H9 (cell line): ENCODE measurements at regions not wholly inside any gene's neighbourhood (a gene's known extent, or its start where the extent isn't known, plus 50 kb on each side); places are given as distances from the start of the nearest gene placed in this dataset.

Source experiments
- DNase-seq: peaks from one replicate; pipeline ENCODE4 v3.0.0-alpha.2; 2017
- H2AFZ ChIP-seq: one replicate; pipeline ENCODE4 v1.6.1; 2013; ENCODE audit warnings: mild to moderate bottlenecking, low read length, control low read depth, moderate library complexity
- H2AK5ac ChIP-seq: 2 replicates; pipeline ENCODE4 v1.6.1; 2013; ENCODE audit warnings: low read length, control low read depth, mixed read lengths; ENCODE audit not compliant: insufficient read length
- H2BK120ac ChIP-seq: one replicate; pipeline ENCODE4 v1.6.1; 2013; ENCODE audit warnings: low read depth, mild to moderate bottlenecking, low read length, control low read depth, inconsistent platforms; ENCODE audit not compliant: poor library complexity, severe bottlenecking
- H2BK12ac ChIP-seq: 2 replicates; pipeline ENCODE4 v1.6.1; 2013; ENCODE audit warnings: low read length, control low read depth, mixed read lengths, low read depth; ENCODE audit not compliant: insufficient read length
- H2BK15ac ChIP-seq: 2 replicates; pipeline ENCODE4 v1.6.1; 2013; ENCODE audit warnings: low read depth, low read length, control low read depth
- H2BK20ac ChIP-seq: one replicate; pipeline ENCODE4 v1.6.1; 2013; ENCODE audit warnings: low read depth, mild to moderate bottlenecking, low read length, control low read depth, inconsistent platforms; ENCODE audit not compliant: poor library complexity, severe bottlenecking
- H2BK5ac ChIP-seq: 2 replicates; pipeline ENCODE4 v1.6.1; 2013; ENCODE audit warnings: low read length, control low read depth, mixed read lengths; ENCODE audit not compliant: insufficient read length
- H3K14ac ChIP-seq: 2 replicates; pipeline ENCODE4 v1.6.1; 2013; ENCODE audit warnings: low read length, control low read depth; ENCODE audit not compliant: insufficient read depth
- H3K18ac ChIP-seq: 2 replicates; pipeline ENCODE4 v1.6.1; 2013; ENCODE audit warnings: low read depth, mild to moderate bottlenecking, mixed read lengths, low read length, control low read depth; ENCODE audit not compliant: insufficient read length
- H3K23ac ChIP-seq: 2 replicates; pipeline ENCODE4 v1.6.1; 2013; ENCODE audit warnings: low read length, control low read depth, mixed read lengths, low read depth; ENCODE audit not compliant: insufficient read length
- H3K23me2 ChIP-seq: 2 replicates; pipeline ENCODE4 v1.6.1; 2013; ENCODE audit warnings: low read depth, mild to moderate bottlenecking, mixed read lengths, low read length, control low read depth; ENCODE audit not compliant: insufficient read length, poor library complexity, severe bottlenecking
- H3K27ac ChIP-seq: 2 replicates; pipeline ENCODE4 v1.5.1; 2013; ENCODE audit warnings: low read length, control low read depth, mixed read lengths, low read depth; ENCODE audit not compliant: insufficient read length
- H3K27me3 ChIP-seq: 2 replicates; pipeline ENCODE4 v1.6.1; 2013; ENCODE audit warnings: low read length, control low read depth, inconsistent platforms; ENCODE audit not compliant: insufficient read depth
- H3K4ac ChIP-seq: 2 replicates; pipeline ENCODE4 v1.6.1; 2013; ENCODE audit warnings: low read depth, mild to moderate bottlenecking, control low read depth, inconsistent platforms, low read length, moderate library complexity
- H3K4me1 ChIP-seq: 2 replicates; pipeline ENCODE4 v1.6.1; 2013; ENCODE audit warnings: low read length, control low read depth, inconsistent platforms; ENCODE audit not compliant: insufficient read depth
- H3K4me2 ChIP-seq: 2 replicates; pipeline ENCODE4 v1.6.1; 2013; ENCODE audit warnings: low read length, control low read depth, mixed read lengths; ENCODE audit not compliant: insufficient read length, insufficient read depth
- H3K56ac ChIP-seq: 2 replicates; pipeline ENCODE4 v1.6.1; 2013; ENCODE audit warnings: low read depth, mild to moderate bottlenecking, mixed read lengths, low read length, control low read depth; ENCODE audit not compliant: insufficient read length
- H3K79me1 ChIP-seq: 2 replicates; pipeline ENCODE4 v1.6.1; 2013; ENCODE audit warnings: low read depth, mild to moderate bottlenecking, moderate library complexity, low read length, control low read depth, inconsistent platforms; ENCODE audit not compliant: insufficient read depth, poor library complexity, severe bottlenecking
- H3K79me2 ChIP-seq: 2 replicates; pipeline ENCODE4 v1.6.1; 2013; ENCODE audit warnings: low read length, control low read depth, inconsistent platforms; ENCODE audit not compliant: insufficient read depth
- H3K9ac ChIP-seq: 2 replicates; pipeline ENCODE4 v1.6.1; 2013; ENCODE audit warnings: low read length, control low read depth, mixed read lengths; ENCODE audit not compliant: insufficient read length; ENCODE audit errors: extremely low read depth
- H3K9me3 ChIP-seq: one replicate; pipeline ENCODE4 v1.6.1; 2013; ENCODE audit warnings: low read depth, low read length, inconsistent platforms; ENCODE audit not compliant: control insufficient read depth
- H3T11ph ChIP-seq: one replicate; pipeline ENCODE4 v1.6.1; 2013; ENCODE audit warnings: mild to moderate bottlenecking, low read length, control low read depth, inconsistent platforms
- H4K20me1 ChIP-seq: one replicate; pipeline ENCODE4 v1.6.1; 2013; ENCODE audit not compliant: control insufficient read depth, insufficient read length, insufficient read depth
- H4K5ac ChIP-seq: 2 replicates; pipeline ENCODE4 v1.6.1; 2013; ENCODE audit warnings: low read depth, mild to moderate bottlenecking, mixed read lengths, low read length, control low read depth; ENCODE audit not compliant: insufficient read length
- H4K8ac ChIP-seq: replicated peaks from 2 replicates; pipeline ENCODE4 v1.6.1; 2013; ENCODE audit warnings: low read length, control low read depth, mixed read lengths, low read depth; ENCODE audit not compliant: insufficient read length
- H4K91ac ChIP-seq: 2 replicates; pipeline ENCODE4 v1.6.1; 2013; ENCODE audit warnings: low read depth, mild to moderate bottlenecking, moderate library complexity, mixed read lengths, low read length, control low read depth; ENCODE audit not compliant: insufficient read length
- H3K27ac Mint-ChIP-seq, 3 experiments: 2 replicates in 2 of 3; 3 replicates in 1 of 3; pipeline ENCODE4 v1.8.0; 2020 to 2021; ENCODE audit warnings: mixed read lengths in 3 of 3, mild to moderate bottlenecking in 1 of 3, moderate library complexity in 1 of 3
- H3K27me3 Mint-ChIP-seq: 2 replicates; pipeline ENCODE4 v1.8.0; 2021; ENCODE audit warnings: low read depth, mild to moderate bottlenecking, moderate library complexity, mixed read lengths
- H3K36me3 Mint-ChIP-seq, 3 experiments: 2 replicates in 2 of 3; 3 replicates in 1 of 3; pipeline ENCODE4 v1.8.0; 2020 to 2021; ENCODE audit warnings: low read depth in 3 of 3, mixed read lengths in 3 of 3; ENCODE audit not compliant: insufficient read depth in 1 of 3
- H3K4me1 Mint-ChIP-seq, 2 experiments: 2 replicates each; pipeline ENCODE4 v1.8.0; 2020; ENCODE audit warnings: mixed read lengths in 2 of 2
- H3K4me3 Mint-ChIP-seq, 2 experiments: 2 replicates in 1 of 2; 3 replicates in 1 of 2; pipeline ENCODE4 v1.8.0; 2020 to 2021; ENCODE audit warnings: mild to moderate bottlenecking in 2 of 2, mixed read lengths in 2 of 2, moderate library complexity in 1 of 2
- H3K9me3 Mint-ChIP-seq, 2 experiments: 2 replicates in 1 of 2; 3 replicates in 1 of 2; pipeline ENCODE4 v1.8.0; 2020; ENCODE audit warnings: mild to moderate bottlenecking in 2 of 2, mixed read lengths in 2 of 2, moderate library complexity in 1 of 2
- CTCF ChIP-seq: fragments of 200-600 bp; sonication (generic); conservative IDR thresholded peaks from 3 replicates; pipeline ENCODE4 v1.8.0; 2021; ENCODE audit warnings: antibody characterized with exemption, mild to moderate bottlenecking
- WGBS: extraction: QIAGEN DNeasy Blood & Tissue Kit; methylation state at CpG from one replicate; pipeline ENCODE4 v1.1.7; 2013; ENCODE audit warnings: missing lambda C conversion rate, low lambda C conversion rate, mixed read lengths; ENCODE audit not compliant: insufficient read length; ENCODE audit errors: extremely low coverage; 5-methylcytosine and 5-hydroxymethylcytosine counted together

- no CpG with 5 or more reads among the region's 3 CpGs for WGBS
Measured at GRCh38 chr5:2453781-2454180, 297.7 kb downstream of the IRX2 start.

More at GRCh38 chr5:2453781-2454180, 297.7 kb downstream of the IRX2 start:
- Histone ChIP-seq H2BK20ac (no peak overlapping the region), H3K9ac (no peak overlapping the region), H2BK5ac (no peak overlapping the region), H4K5ac (no peak overlapping the region), H3K27ac (no peak overlapping the region), H3K23ac (no peak overlapping the region), H3K79me1 (no peaks in the 10 kb centered on the region), H2AK5ac (no peak overlapping the region), H2BK120ac (no peak overlapping the region), H3K79me2 (no peaks in the 10 kb centered on the region), H3T11ph (no peak overlapping the region), H4K91ac (no peak overlapping the region), H4K20me1 (no peaks in the 10 kb centered on the region), H3K27me3 (no peaks in the 10 kb centered on the region), H3K18ac (no peak overlapping the region), H3K4me1 (no peaks in the 10 kb centered on the region), H3K14ac (no peak overlapping the region), H2AFZ (no peak overlapping the region), H3K4me2 (no peak overlapping the region), H2BK15ac (no peak overlapping the region), H3K4ac (no peak overlapping the region), H3K23me2 (no peaks in the 10 kb centered on the region), H3K56ac (no peak overlapping the region), H3K9me3 (no peaks in the 10 kb centered on the region), H2BK12ac (no peak overlapping the region), H4K8ac (no peak overlapping the region)
- Mint-ChIP-seq H3K27ac (no peak overlapping the region), H3K4me1 (no peaks in the 10 kb centered on the region), H3K9me3 (no peaks in the 10 kb centered on the region; a peak in 1 of 5 replicates), H3K36me3 (no peaks in the 10 kb centered on the region), H3K4me3 (no peak overlapping the region), H3K27me3 (peaks cover 8% of the 10 kb centered on the region)
- no peak for TF ChIP-seq CTCF
- DNase-seq, result no peak
